HG02571 (cell line): ENCODE measurements at regions not wholly inside any gene's neighbourhood (a gene's known extent, or its start where the extent isn't known, plus 50 kb on each side); places are given as distances from the start of the nearest gene placed in this dataset.

Experiments used
- ATAC-seq: cut with Tn5 transposase; IDR thresholded peaks from one replicate; pipeline ENCODE4 v1.9.1; 2021; ENCODE audit warnings: mild to moderate bottlenecking, moderate library complexity; ENCODE audit not compliant: unreplicated experiment

GRCh38 chr2:120496759-120497158, 150.8 kb downstream of the INHBB start:
- no peak for ATAC-seq

GRCh38 chr2:120497261-120497977, 151.5 kb downstream of the INHBB start:
- ATAC-seq: no peak

DNA sequence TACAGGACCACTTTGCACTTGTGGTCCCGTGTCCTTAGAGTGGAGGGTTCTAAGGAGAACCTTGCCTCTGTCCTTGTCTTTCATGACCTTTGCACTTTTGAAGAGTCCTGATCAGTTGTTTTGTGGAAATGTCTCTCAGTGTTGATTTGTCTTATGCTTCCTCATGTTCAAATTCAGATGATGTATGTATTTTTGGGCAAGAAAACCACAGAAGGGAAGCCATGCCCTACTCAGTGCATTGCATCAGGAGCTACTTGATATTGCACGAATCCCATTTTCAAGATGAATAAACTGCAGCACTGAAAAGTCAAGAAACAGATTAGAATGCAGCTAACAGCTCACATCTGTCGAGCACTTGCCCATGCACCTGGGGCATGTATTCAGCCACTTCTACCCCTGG, 152.2 kb downstream of the INHBB start:
- no peak for ATAC-seq

DNA sequence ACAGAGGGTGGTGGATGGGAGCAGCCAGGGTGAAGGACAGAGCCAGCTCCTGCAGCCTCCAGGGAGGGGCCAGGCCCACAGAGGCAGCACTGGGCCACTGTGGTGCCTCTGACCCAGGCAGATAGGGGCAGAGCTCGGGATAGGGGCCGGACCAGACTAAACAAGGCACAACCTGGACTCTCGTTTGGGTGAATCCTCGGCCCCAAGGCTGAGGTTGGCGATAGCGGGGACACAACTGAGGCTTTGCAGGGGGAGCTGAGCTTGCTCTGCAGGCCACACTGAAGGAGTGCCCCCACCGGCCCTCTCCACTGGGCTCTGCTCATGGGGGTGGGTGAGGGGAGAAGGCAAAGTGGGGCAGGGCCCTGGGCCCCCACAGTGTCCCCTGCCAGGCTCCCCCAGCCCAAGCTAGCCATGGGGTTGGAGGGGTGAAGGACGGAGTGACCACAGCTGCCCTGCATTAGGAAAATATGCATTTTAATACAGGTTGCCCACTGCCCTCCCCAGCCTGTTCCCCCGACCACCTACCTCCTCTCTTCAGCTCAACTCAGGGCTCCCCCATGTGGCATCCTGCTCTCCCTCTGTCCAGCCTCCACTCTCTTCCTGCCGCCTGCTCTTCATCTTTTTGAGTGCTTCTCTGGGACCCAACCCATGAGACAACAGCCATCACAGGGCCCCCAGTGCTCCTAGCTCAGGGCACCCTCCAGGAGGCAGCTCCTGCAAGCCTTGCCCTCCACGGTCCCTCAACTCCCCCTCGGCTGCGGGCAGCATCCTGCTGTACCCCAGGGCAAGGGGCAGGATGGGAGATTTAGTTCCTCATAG, 152.8 kb downstream of the INHBB start:
- no peak for ATAC-seq

GRCh38 chr2:120499784-120500495, 154.0 kb downstream of the INHBB start:
- ATAC-seq: no peak

DNA sequence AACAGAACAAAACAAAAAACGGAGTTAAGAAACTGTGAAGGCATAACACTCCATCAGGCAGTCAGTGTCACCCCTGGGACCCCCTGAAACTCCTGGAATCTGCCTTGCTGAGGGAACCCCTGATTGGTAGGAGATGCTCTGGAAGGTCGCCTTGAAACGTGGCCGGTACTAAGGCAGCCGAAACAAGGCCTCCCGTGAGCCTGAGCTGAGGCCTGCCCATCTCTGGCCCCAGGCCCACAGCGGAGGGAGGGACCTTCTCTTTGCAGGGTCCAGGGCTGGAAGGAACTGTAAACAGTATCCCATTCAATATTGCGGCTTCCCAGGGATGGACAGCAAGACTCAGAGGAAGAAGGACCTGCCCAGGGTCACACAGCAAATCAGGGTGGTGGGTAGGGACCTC, 155.7 kb downstream of the INHBB start:
- no peak for ATAC-seq

DNA sequence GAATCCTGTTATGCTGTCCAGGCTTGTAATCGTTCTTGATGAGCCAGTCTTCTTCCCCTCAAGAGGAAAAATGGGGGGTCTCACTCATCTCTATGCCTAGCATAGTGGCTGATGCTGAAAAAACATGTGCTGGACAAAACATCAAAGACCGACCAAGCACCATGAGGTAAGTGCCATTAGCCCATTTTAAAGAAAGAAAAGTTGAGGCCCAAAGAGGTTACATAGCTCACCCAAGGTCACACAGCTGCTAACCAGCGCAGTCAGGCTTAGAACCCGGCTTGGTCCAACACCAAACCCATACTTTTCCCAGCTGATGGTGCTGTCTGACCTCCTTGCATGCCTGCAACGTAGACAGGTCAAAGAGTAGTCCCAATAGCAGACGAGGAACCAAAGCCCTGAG, 156.4 kb downstream of the INHBB start:
- no peak for ATAC-seq

DNA sequence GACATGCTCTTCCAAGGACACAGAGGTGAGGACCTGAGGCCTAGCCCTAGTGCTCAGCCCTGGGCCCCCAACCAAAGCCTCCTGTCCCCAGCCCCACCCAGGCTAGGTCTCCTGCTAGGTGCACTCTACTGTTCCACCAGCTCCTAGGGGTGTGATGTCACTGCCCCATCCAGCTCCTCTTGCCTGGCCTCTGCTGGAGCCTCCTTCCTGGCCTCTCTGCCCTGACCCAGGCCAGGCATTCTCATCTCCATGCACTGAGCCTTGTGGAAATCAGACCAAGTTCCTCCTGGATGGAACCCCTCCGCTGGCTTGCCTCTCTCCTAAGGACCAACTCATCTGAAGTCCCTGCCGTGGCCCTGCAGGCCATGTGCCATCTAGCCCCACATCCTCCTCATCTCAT, 156.8 kb downstream of the INHBB start:
- no peak for ATAC-seq

GRCh38 chr2:120503206-120503792, 157.4 kb downstream of the INHBB start:
- ATAC-seq: no peak

GRCh38 chr2:120503793-120504571, 158.0 kb downstream of the INHBB start:
- no peak for ATAC-seq

- no peak for ATAC-seq
Measured at GRCh38 chr2:120504936-120505705, 159.2 kb downstream of the INHBB start.

GRCh38 chr2:120508567-120509041, 162.7 kb downstream of the INHBB start:
- no peak for ATAC-seq

DNA sequence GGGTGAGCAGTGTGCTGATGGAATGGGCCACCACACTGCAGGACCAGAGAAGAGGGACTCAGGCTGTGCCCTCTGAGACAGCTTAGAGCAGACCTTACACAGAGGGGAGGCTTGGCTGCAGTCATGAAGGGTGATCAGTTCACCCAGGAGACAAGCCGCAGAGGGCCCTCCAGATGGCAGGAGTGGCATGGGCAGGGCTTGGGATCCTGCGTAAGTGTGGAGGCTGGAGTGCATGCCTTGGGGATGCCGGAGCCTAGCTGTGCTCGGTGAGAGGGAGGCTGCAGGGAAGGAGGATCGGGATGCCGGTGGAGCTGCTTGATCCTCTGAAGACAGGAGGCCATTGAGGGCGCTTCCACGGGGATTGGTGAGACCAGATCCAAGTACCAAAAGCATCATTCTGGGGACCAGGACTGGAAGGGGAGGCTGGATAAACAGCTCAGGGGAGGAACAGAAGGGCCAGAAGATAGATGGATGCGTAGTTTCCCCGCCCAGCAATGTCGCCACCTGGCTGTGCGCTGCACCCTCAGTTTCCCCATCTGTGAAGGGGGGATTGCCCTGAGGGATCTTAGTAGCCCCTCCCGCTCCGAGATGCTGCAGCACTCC, 163.4 kb downstream of the INHBB start:
- no peak for ATAC-seq

DNA sequence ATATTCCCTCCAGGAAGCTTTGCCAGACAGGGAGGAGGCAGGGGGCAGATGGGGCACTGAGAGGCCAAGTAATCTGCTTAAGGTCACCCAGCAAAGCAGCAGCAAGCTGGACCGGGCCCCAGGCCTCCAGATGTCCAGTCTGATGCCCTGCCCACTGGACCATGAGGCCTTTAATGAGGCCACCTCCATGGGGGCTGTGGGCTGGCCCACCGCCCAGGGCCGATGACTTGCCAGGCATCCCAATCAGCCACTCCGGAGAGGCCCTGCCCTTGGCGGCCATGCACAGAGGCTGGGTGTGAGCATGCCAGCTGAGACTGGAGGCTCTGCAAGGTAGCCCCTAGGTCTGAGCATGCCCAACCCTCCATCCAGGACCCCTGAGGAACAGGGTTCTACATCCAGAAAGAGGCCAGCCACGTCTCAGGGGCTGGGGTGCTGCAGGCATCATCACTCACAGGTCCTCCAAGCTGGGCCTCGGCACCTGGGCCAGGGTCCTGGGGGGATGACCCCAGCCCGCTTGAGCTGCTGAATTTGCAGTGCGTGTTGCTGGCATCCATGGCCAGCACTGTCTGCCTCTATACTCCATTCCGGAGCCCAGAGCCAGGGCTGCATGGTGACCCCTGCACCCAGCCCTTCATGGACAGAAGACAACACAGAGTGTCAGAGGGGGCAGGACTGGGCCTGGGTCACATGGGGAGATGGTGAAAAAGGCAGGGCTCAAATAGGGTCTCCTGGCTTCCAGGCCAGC, 164.2 kb downstream of the INHBB start:
- no peak for ATAC-seq

DNA sequence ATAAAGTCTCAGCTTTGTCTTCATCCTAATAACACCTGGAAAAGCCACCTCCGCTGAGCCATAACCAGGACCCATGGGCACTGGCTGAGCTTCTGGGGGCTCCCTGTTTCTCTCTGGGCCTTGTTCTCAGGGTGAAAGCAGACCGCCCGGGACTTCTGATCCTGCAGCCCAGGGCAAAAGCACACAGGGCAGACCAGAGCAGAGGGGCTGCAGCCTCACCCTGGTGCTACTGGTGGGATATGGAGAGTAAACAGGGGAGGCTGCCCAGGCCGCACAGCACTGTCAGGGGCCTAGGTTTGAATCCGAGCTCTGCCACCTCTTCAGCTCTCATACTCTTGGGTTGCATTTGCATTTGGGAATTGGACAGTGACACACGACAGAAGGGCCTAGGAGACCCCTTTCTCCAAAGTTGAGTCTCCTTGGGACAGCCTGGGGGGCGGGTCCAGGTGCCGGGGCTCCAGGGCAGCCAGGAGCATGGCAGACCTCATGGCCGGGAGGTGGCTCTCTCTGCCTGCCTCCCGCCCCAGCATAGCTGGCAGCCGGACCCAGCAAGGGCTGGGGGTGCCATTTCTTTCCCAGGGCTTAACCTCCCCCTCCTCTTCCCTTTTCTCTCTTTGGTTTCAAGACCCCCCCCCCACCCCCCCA, 164.9 kb downstream of the INHBB start:
- ATAC-seq: no peak

DNA sequence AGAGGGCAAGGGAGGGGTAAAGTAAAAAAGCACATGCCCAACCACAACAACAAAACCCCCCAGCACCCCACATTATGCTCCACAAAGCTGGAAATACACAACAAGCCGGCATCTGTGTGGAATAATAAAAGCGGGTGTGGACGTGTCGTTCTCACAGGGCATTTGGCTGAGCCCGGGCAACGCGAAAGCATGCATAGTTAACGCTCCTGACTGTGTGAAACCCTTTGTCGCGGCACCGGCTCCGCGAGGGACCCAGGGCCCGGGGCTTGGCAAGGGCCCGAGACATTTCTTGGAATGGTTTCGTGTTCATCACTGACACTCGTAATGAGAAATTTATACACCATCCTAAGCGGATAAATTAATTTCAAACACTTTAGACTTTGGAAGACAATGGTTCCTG, 165.6 kb downstream of the INHBB start:
- no peak for ATAC-seq

DNA sequence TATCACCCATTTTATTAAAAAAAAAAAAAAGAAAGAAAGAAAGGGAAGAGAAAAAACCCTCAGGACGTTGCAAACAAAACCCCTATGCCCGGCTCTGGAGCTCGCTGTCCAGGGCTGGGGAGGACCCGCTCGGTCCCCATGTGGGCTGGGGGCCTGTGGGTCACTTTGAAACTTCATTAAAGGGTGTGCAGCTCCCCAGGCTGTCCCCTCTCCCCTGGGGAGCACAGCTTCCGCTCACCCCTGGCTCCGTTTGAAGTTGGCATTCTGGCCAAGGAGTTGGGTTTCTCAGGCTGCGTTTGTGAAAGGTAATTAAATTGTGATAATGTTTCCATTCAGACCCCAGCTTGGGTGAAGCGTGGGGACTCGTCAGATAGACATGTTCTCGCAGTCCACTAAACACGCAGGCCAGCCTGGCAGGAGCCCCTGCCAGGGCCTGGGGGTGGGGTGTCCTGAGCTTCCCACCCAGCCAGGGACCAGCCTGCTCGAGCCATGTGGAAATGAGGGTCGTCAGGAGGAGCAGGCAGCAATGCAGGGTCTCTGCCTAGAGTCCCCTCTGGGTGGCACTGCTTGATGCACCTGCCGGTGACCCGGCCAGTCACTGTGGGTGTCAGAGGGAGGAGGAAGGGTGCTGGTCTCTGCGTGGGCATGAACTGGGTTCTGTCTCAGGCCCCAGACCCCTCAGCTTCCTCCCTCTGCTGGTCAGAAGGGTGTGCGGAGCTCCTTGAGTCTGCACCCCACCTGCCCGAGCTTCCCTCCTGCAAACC, 166.2 kb downstream of the INHBB start:
- no peak for ATAC-seq
